Stimulated activated CD4-positive, alpha-beta T cell treated with anti-CD3 and anti-CD28 coated beads, Interleukin-12 subunit alpha, Interleukin-12 subunit beta, amount 100 ng/mL, for 48 hours (primary cell): ENCODE measurements at regions not wholly inside any gene's neighbourhood (a gene's known extent, or its start where the extent isn't known, plus 50 kb on each side); places are given as distances from the start of the nearest gene placed in this dataset.
"Not testable (repeated sequence)": the region's sequence is repeated elsewhere in the genome, so short reads cannot be mapped to it uniquely, and the experiment has no call there.

Experiments used
- DNase-seq, 3 donors: peaks; one replicate each; pipeline ENCODE4 v3.0.0-alpha.2; 2020; ENCODE audit warnings: low read depth in 2 of 3, low spot score in 1 of 3

DNA sequence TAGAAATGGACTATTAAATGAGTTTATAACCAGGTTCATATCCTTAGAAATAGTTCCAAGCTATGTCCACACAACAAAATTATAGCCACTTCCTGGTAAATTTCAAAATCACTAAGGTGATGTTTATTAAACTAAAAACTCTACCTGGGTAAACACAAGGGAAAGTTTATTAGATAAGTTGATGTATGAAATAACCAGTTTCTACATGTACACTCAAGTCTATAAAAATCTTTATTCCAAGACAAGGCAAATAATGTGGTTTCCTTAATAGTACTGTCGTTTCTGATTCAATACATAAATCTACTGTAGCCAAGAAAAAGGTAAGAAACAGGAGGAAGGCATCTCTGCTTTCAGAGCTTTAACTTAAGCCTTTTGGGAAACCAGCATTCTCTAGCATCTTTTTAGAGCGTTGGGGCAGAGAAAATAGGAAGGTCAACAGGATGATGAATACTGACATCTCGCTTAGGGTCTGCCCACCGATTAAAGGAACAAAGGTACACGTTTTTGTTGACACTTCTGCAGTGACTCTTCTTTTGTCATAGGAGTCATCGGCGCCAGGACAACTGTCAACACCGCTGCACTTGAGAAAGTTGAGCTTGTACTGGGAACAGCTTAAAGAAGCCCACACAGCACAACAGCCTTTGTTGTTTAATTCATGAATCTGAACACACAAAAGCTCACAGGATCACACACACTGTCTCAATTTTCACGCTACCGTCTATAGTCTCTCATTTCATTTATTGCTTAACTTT is 513.6 kb downstream of the SLCO4C1 start:
- no peak for DNase-seq

- DNase-seq = no peak
These were observed 545.0 kb downstream of the SLCO4C1 start for GRCh38 chr5:101751105-101751504.

- not testable (repeated sequence) for DNase-seq
These were observed 553.1 kb downstream of the SLCO4C1 start for GRCh38 chr5:101743000-101743399.

DNA sequence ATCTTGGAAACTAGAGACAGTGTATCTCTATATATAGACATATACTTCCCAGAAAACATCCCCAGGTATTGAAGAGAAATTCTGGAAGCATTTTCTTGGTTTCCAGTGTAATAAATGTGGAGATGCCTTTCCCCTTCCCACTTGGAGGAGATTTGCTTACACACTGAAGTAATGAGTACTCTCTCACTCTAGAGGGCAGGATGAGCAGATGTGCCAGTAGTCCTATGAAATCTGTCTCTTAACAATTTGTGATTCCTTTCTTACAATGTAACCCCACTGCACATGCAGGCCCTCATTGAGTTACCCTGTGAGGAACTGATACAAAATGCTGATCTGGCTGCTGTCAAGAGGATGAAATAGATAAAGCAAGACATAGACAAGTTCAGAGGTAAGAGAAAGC is 567.2 kb downstream of the SLCO4C1 start:
- no peak for DNase-seq

DNA sequence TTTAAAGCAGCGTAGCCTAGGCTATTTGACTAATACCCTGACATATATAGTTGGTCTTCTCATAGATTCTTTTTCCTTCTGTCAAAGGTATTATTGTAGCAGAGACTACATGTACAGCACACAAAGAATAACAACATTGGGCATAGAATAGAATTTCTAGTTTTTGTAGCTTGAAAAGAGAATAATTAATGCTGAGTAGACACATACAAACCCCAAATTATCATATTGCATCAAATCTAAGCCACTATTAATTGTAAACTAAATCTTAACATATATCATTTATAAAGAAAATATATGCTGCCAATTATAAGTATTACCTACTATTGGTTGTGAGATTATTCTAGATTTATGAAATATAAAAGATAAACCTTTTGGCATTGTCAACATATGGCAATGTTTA is 574.5 kb downstream of the SLCO4C1 start:
- DNase-seq = no peak

DNA sequence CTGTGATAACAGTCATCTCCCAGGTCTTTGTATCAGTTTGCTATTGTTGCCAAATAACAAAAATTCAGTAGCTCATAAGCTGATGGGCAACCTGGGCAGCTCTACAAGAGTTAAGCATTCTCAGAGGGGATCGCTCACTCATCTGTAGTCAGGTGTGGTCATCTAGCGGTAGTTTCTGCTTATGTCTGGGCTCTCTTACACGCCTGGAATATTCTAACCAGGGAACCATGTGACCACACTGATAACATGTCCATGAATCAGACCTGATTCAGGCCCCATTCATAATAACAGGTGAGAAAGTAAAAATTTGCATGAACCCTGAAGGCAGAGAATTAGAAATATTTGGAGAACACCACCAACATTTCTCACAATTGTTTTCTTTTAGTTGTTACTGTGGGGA is 576.1 kb downstream of the SLCO4C1 start:
- DNase-seq = no peak

DNA sequence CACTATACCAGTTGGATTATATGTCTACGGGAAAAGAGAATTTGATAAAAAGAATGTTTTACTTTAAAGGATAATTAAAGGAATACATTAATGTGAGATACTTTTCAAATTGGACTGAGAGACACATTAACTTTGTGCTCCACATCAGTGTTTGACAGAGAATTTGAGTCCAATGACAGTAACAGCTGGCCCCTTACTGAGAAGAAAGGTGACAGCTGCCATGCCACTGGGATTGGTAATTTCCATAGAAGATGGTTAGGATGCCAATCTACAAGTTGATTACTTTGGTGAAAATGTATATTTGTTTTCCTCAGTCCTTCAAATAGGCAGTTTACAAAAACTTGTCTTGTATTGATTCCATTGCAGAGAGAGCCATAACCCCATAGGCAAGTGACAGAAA is 578.4 kb downstream of the SLCO4C1 start:
- no peak for DNase-seq

DNA sequence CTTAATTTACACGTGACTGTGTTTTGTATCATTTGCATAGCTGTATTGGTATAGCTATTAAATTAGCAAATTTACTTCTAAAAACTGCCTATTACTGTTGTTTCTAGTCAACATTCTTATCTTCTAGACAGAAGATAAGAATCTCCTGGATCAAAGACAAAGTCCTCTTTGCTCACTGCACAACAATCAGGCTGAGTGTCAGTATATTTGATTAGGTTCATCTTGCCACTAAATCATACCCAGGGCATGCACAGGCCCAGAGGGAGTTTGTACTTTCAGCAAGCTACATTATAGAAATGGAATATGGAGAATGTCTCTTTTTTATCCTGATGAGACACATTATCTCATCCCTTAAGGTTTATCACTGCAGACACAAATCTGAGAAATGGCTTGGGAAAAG is 579.1 kb downstream of the SLCO4C1 start:
- DNase-seq = no peak

DNA sequence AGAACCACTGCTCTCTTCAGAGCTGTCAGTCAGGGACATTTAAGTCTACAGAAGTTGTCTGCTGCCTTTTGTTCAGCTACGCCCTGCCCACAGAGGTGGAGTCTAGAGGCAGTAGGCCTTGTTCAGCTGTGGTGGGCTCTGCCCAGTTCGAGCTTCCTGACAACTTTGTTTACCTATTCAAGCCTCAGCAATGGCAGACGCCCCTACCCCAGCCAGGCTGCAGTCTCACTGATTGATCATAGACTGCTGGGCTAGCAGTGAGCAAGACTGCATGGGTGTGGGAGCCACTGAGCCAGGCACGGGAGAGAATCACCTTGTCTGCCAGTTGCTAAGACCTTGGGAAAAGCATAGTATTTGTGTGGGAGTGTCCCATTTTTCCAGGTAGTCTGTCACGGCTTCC is 580.3 kb downstream of the SLCO4C1 start:
- DNase-seq = not testable (repeated sequence)

DNA sequence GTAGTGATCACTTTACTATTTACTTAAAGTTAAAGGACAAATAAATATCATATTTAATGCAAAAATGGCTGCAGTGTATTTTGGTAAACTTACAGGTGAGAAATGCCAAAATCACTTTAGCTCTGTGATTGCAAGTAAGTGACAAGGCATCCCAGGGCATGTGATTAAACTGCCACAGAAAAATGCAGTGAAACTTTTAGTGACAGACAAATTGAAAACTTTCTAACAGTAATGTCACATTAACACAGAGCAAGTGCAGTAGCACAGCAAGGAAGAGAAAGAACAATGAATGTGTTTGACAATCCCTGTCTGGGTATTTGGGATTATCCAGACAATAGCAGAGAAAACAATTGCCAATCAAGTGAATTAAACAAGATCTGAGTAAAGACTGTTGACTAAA is 606.8 kb downstream of the SLCO4C1 start:
- DNase-seq = no peak

- DNase-seq = no peak
These were observed 607.9 kb downstream of the SLCO4C1 start for GRCh38 chr5:101688156-101688555.

DNA sequence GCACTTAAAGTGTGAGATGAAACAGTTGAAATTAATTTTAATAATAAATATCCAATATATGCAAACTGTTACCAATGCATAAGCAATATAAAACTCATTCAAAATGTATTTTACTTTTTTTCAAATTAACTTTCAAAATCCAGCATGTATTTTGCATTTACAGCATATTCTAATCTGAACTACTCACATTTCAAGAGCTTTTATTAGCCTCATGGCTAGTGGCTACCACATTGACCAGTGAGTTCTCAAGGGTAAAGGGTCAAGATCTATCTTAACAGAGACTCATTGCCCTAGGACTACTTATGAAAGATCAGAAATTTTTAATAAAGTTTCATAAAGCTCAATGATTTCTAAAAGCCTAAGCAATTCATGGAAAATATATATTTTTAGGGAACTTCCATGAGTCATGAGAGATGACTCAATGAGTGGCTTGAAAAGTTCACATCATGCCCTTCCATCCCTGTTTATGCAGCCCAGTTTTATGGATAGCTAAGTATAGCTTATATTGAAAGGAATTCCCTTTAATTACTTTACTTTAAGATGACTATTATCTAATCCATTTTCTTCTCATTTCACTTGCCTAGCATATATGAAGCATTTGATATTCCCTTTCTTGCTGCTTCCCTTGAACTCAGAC is 608.6 kb downstream of the SLCO4C1 start:
- DNase-seq = no peak

DNA sequence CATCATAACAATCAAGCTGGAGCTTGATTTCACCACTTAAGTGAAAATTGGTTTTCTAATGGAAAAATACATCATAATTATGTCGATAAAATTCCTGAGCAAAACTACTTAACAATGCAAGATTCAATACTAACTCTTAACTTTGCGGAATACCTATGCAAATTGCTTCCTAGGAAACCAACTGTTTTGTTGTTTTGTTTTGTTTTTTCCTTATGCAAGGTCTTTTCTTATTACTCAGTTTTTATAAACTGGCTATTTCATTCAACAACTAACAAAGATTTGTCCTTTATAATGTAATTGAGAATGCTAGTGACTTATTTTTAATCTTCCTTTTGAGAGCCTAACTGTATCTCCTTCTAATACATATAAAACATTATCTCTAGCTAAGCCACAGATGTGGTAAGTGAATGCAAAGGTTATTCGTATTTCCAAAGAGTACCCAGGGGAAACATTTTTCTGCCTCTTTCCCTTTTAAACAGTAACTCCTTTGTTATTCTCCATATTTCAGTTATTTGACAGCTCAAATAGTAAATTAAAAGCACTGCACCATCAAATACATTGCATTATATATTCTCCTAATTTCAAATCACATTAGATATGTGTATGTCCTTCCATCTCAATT is 609.4 kb downstream of the SLCO4C1 start:
- DNase-seq = no peak

DNA sequence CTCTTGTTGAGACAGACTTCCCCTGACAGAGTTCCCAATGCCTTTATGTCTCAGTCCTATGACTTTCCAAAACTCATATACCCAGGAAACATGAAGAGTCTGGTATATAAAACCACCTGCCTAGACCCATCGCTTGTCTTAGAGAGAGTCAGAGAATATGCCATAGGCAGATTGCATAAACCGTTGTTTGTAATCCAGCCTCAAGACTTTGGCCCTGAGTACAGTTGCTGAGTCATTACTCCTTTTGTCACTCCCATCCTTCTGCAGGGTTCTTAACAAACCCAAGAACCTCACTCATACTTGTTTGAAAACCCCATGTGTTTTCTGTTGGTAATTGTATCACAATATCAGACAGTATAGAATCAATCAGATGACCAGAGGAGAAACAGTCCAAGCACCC is 616.3 kb downstream of the SLCO4C1 start:
- DNase-seq = no peak

GRCh38 chr5:101678481-101679193 is 617.4 kb downstream of the SLCO4C1 start:
- DNase-seq = peak; percentile 8 to 41 (median 25)

DNA sequence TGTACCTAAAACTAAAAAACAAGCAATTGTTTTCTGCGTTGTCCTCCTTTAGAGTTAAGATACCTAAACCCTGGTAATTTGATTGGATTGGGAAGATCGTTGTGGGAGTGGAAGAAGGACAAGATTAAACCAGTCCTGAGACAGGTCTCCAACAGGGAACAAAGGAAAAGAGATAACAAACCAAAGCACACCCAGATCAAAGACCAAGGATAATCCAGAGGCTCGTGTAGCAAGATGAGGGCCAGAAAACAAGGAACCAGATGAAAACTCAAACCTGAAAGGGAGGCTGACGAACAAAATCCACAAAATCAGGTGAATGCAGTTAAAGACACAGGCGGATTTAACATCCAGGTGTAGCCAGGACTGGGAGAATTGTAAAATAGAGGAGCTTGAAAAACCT is 618.1 kb downstream of the SLCO4C1 start:
- DNase-seq = no peak

DNA sequence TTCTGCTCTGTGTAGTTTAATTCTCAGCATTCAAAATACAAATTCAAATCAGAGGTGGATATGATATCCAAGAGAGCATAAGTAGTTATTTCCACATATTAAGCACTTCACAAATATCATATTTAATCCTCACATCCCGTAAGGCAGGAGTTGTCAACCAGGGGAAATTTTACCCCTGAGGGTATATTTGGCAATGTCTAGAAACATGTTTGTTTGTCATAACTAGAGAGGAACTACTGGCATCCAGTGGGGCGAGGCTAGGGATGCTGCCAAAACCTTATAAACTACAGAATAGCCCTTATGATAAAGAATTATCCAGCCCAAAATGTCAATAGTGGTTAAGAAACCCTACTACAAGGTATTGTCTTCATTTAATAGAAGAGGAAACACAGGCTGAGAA is 619.4 kb downstream of the SLCO4C1 start:
- DNase-seq = no peak

DNA sequence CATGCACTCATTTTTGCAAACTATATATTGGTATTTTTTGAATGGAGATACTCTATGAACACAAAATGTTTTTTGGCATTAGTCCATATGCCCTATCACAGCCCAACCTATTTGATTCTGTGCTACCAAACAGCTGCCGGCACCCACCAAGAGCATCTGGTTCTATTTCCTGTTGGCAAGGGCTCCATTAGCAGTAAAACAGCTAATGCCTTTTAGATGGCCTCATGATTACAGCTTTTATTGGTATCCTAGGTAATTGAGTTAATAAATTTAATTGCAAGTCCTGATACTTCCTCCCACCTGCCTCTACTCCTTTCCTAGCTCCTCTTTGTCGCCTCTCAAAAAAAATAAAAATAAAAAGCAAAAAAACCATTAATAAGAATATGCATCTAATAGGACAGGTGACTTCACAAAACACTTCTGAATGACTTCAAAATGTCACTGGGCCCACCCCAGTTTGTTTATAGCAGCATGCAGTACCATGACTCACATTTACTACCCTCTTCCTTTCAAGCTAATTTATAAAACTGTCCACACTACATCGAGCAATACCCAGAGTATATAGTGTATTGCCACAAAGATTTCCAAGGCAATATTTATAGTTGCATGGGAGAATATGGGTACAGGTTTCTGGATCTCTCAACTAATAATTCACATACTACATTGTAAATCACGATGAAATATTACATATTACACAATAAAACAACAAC is 620.4 kb downstream of the SLCO4C1 start:
- no peak for DNase-seq

DNA sequence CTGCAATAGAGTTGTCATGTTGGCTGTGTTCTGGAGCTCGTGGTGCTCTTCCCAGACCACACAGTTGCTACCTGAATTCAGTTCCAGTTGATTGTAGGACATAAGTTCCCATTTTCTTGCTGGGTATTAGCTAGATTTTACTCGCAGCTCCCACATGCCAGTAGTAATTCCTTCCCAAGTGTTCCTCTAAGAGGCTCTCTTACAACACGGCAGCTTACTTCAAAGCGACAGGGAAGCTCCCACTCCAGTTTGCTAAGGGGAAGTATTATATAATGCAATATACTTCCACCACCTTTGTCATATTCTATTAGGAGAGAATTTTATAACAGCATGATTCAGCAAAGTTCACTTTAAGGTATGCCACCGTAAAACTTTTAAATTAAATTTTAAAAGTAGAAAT is 623.0 kb downstream of the SLCO4C1 start:
- DNase-seq = no peak

DNA sequence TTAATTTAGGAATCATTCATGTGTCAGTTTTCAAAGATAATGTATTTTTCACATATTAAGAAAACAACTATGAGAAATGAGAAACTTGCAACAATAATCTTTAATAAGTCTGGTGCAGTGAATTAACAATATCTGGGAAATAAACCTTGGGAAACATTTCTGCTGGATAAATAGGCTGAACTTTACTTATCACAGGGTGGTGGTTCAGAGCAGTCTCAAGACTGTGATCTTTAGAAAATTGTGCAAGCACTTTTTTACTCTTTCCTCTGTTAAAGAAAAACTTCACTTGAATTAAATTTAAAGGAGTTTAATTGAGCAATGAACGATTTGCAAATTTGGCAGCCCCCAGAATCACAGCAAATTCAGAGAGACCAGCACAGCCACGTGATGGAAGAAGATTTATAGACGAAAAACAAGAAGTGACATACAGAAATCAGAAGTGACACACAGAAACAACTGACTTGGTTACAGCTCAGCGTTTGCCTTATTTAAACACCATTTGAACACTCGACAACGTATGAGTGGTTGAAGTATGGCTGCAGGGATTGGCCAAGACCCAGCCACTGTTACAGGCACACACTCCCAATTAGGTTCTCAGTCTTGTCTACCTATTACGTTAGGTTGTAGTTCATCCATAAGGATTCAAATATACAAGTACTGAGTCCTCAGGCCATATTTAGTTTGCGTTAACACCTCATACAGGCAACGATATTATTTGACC is 631.9 kb downstream of the SLCO4C1 start:
- no peak for DNase-seq

DNA sequence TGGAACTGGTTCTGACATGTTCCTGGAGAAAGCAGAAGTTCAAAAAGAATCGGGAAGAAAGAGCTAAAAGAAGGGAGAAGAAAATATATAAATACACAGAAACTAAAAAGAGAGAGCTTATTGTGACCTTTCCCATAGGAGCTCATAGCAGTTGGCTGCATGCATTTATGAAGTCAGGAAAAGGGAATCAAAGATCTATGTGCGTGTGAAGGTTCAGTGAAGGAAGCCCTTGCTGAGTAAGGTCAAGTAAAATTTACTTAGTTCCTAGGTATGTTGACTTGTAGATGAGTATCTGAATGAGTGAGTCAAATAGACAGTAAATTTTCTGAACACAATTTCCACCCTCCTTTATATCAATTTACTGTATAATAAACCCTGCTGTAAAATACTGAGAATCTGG is 632.5 kb downstream of the SLCO4C1 start:
- no peak for DNase-seq
